MCF 10A (cell line): ENCODE measurements at regions not wholly inside any gene's neighbourhood (a gene's known extent, or its start where the extent isn't known, plus 50 kb on each side); places are given as distances from the start of the nearest gene placed in this dataset.
"Not testable (repeated sequence)": the region's sequence is repeated elsewhere in the genome, so short reads cannot be mapped to it uniquely, and the experiment has no call there.

Experiments used
- BruUV-seq: library from RNA; stranded (reverse); fragments of 400-500 nt; replicated peaks from 2 replicates; lab custom pipeline; 2021; lab: Mats Ljungman, UMichigan
- CTCF ChIA-PET: fragments of 300-600 bp; sonication (Branson Sonifier 250); formaldehyde crosslinking; extraction: SDS; loops from one replicate; lab custom pipeline; 2021; ENCODE audit warnings: antibody characterized with exemption, inconsistent platforms; lab: Yijun Ruan, JAX
- POLR2A ChIA-PET: fragments of 300-600, 350-650 bp; sonication (Branson Sonifier 250); formaldehyde crosslinking; extraction: SDS; loops from one replicate; lab custom pipeline; 2020; ENCODE audit warnings: antibody characterized with exemption, inconsistent platforms; lab: Yijun Ruan, JAX
- DNase-seq: peaks from one replicate; pipeline ENCODE4 v3.0.0-alpha.2; 2018; ENCODE audit not compliant: unreplicated experiment
- H3K27ac Mint-ChIP-seq: one replicate; pipeline ENCODE4 v1.8.0; 2022; ENCODE audit warnings: mild to moderate bottlenecking, low read depth, mixed read lengths; ENCODE audit not compliant: unreplicated experiment
- H3K27me3 Mint-ChIP-seq: one replicate; pipeline ENCODE4 v1.8.0; 2022; ENCODE audit warnings: mixed read lengths; ENCODE audit not compliant: insufficient read depth, unreplicated experiment
- H3K36me3 Mint-ChIP-seq: one replicate; pipeline ENCODE4 v1.8.0; 2022; ENCODE audit warnings: mild to moderate bottlenecking, moderate library complexity, mixed read lengths; ENCODE audit not compliant: insufficient read depth, unreplicated experiment
- H3K4me1 Mint-ChIP-seq: one replicate; pipeline ENCODE4 v1.8.0; 2022; ENCODE audit warnings: mixed read lengths; ENCODE audit not compliant: insufficient read depth, unreplicated experiment
- H3K4me3 Mint-ChIP-seq: one replicate; pipeline ENCODE4 v1.8.0; 2022; ENCODE audit warnings: mild to moderate bottlenecking, moderate library complexity, mixed read lengths; ENCODE audit not compliant: unreplicated experiment
- H3K9me3 Mint-ChIP-seq: one replicate; pipeline ENCODE4 v1.8.0; 2022; ENCODE audit warnings: mixed read lengths; ENCODE audit not compliant: unreplicated experiment
- intact Hi-C: fragments of 100-400 bp; cut with micrococcal nuclease; formaldehyde crosslinking; loops from 2 replicates; pipeline ENCODE4 v1.14.1; 2022
- TF ChIP-seq, protein P1 (sequence below): fragments of 200-600 bp; IDR thresholded peaks from one replicate; pipeline ENCODE4 v1.8.0; 2022; ENCODE audit warnings: antibody characterized with exemption, mild to moderate bottlenecking; ENCODE audit not compliant: unreplicated experiment

DNA sequence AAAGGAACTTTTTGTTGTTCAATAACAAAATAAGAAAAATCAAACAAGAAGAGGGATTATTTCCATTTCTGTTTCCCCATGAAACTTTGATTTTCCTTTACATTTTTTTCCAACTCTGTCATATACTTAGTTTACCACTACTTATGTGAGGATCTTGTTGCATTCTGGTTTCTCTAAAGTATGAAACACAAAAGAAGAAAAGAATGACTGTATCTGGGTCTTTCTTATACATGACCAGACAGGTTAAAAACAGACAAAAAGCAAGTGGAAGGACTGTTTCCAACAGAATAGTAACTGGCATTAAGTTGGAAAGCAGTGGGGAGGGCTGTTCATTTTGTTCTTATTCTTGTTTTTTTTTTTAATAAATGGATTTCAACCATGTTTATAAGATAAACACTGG lies 1207.8 kb upstream of the FAM98A start:
- ChIA-PET POLR2A (no interaction called here), CTCF (interaction anchor here (0.7 kb wide), 1 partner anchor 172 kb away, joined by 4 read pairs; no protein-coding TSS in a partner anchor)
- DNase-seq = no peak
- Mint-ChIP-seq H3K4me3 (no peak overlapping the region), H3K4me1 (no peaks in the 10 kb centered on the region), H3K27me3 (no peaks in the 10 kb centered on the region), H3K27ac (no peak overlapping the region), H3K9me3 (no peaks in the 10 kb centered on the region), H3K36me3 (no peaks in the 10 kb centered on the region)
- TF ChIP-seq, protein P1, sequence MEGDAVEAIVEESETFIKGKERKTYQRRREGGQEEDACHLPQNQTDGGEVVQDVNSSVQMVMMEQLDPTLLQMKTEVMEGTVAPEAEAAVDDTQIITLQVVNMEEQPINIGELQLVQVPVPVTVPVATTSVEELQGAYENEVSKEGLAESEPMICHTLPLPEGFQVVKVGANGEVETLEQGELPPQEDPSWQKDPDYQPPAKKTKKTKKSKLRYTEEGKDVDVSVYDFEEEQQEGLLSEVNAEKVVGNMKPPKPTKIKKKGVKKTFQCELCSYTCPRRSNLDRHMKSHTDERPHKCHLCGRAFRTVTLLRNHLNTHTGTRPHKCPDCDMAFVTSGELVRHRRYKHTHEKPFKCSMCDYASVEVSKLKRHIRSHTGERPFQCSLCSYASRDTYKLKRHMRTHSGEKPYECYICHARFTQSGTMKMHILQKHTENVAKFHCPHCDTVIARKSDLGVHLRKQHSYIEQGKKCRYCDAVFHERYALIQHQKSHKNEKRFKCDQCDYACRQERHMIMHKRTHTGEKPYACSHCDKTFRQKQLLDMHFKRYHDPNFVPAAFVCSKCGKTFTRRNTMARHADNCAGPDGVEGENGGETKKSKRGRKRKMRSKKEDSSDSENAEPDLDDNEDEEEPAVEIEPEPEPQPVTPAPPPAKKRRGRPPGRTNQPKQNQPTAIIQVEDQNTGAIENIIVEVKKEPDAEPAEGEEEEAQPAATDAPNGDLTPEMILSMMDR = no peak
- BruUV-seq = no TSS peak
- intact Hi-C loops = no loop called here

DNA sequence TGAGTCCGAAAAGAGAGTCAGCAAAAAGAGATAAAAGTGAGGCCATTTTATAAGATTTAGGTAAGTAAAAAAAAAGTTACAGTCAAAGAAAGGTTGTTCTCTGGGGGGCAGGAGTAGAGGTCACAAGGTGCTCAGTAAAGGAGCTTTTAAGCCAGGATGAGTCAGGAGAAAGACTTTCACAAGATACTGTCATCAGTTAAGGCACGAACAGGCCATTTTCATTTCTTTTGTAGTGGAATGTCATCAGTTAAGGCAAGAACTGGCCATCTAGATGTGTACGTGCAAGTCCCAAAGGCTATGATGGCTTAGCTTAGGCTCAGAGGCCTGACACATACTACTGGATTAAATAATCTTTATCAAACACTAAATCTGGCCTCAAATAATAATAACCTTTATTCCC lies 1207.3 kb upstream of the FAM98A start:
- no peak for DNase-seq
- no TSS peak for BruUV-seq
- TF ChIP-seq, protein P1 = no peak

DNA sequence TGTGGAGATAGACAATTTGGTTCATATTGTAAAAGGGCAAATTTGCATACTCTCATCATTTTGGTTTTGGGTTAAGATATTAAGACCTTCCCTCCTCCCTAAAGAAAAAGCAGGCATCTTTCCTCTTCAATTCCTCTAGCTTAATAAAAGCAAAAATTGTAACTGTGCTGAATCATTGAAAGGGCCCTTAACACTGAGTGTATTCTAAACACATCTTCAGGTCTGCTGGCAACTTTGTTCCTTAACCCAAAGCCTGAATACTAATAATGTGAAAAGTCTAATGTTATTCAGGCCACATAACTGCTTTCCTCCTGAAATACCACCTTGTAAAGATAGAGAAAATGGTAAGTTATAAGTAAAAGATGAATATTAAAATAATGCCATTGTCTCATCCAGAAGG lies 1200.5 kb upstream of the FAM98A start:
- Mint-ChIP-seq H3K27me3 (no peaks in the 10 kb centered on the region), H3K36me3 (no peaks in the 10 kb centered on the region), H3K4me1 (no peaks in the 10 kb centered on the region), H3K4me3 (no peak overlapping the region), H3K27ac (no peak overlapping the region), H3K9me3 (no peaks in the 10 kb centered on the region)
- ChIA-PET POLR2A (no interaction called here), CTCF (no interaction called here)
- TF ChIP-seq, protein P1 = no peak
- no TSS peak for BruUV-seq
- intact Hi-C loops = no loop called here
- DNase-seq = no peak

More for the DNA sequence above, 1207.3 kb upstream of the FAM98A start:
- POLR2A ChIA-PET = no interaction called here
- H3K36me3 Mint-ChIP-seq = no peaks in the 10 kb centered on the region
- no peaks in the 10 kb centered on the region for H3K27me3 Mint-ChIP-seq
- H3K4me1 Mint-ChIP-seq = no peaks in the 10 kb centered on the region
- H3K9me3 Mint-ChIP-seq = no peaks in the 10 kb centered on the region
- H3K27ac Mint-ChIP-seq = no peak overlapping the region
- no peak overlapping the region for H3K4me3 Mint-ChIP-seq
- CTCF ChIA-PET = interaction anchor here (0.7 kb wide), 1 partner anchor 172 kb away, joined by 4 read pairs; no protein-coding TSS in a partner anchor
- intact Hi-C loops = no loop called here

DNA sequence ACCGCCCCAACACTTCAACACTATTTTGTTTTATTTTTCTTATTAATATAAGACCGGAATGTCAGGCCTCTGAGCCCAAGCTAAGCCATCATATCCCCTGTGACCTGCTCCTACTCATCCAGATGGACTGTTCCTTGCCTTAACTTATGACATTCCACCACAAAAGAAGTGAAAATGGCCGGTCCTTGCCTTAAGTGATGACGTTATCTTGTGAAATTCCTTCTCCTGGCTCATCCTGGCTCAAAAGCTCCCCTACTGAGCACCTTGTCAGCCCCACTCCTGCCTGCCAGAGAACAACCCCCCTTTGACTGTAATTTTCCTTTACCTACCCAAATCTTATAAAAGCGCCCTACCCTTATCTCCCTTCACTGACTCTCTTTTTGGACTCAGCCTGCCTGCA lies 1196.5 kb upstream of the FAM98A start:
- H3K27me3 Mint-ChIP-seq, H3K36me3 Mint-ChIP-seq, CTCF ChIA-PET, DNase-seq, H3K4me3 Mint-ChIP-seq, H3K9me3 Mint-ChIP-seq, H3K4me1 Mint-ChIP-seq, BruUV-seq, H3K27ac Mint-ChIP-seq, intact Hi-C loops, POLR2A ChIA-PET: not testable (repeated sequence)

DNA sequence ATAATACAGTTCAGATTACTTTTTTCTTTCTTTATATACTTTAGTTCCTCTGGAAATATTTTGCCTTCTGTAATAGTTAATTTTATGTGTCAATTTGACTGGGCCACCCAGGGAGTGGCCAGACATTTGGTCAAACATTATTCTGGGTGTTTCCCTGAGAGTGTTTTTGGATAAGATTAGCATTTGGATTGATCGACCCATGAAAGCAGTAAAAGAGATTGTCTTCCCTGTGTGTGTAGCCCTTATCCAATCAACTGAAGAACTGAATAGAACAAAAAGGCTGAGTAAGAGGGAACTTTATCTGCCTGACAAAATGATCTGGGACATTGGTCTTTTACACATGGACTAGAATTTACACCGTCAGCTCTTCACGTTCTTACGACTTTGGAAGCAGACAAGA lies 1190.1 kb upstream of the FAM98A start:
- ChIA-PET CTCF (interaction anchor here (1.0 kb wide), 1 partner anchor 8 kb away, joined by 5 read pairs; no protein-coding TSS in a partner anchor), POLR2A (no interaction called here)
- no TSS peak for BruUV-seq
- Mint-ChIP-seq H3K9me3 (no peaks in the 10 kb centered on the region), H3K4me3 (no peak overlapping the region), H3K27me3 (no peaks in the 10 kb centered on the region), H3K4me1 (no peaks in the 10 kb centered on the region), H3K27ac (no peak overlapping the region), H3K36me3 (no peaks in the 10 kb centered on the region)
- DNase-seq = no peak
- TF ChIP-seq, protein P1 = no peak
- intact Hi-C loops = no loop called here
